Tibial nerve (tissue), 4 donors: ENCODE measurements at regions not wholly inside any gene's neighbourhood (a gene's known extent, or its start where the extent isn't known, plus 50 kb on each side); places are given as distances from the start of the nearest gene placed in this dataset.

ENCODE experiments used
- CTCF ChIP-seq, 5 experiments: fragments of 200-600 bp in 3 of 5; fragments of 450-650 bp in 2 of 5; sonication (generic) in 3 of 5; IDR thresholded peaks; one replicate each; pipeline ENCODE4 v1.5.1; 2016 to 2019; ENCODE audit warnings: antibody characterized with exemption in 5 of 5, mild to moderate bottlenecking in 3 of 5, moderate library complexity in 2 of 5
- EP300 ChIP-seq, 2 donors: sonication (generic); formaldehyde crosslinking; IDR thresholded peaks; one replicate each; pipeline ENCODE4 v1.6.1; 2017; ENCODE audit warnings: antibody characterized with exemption in 2 of 2, mild to moderate bottlenecking in 1 of 2

- TF ChIP-seq CTCF (IDR thresholded peaks at IDR 0.05) = no peak
- TF ChIP-seq EP300 (IDR thresholded peaks at IDR 0.05) = no peak
These were observed 119.7 kb downstream of the TEX13C start for GRCh38 chrX:125439194-125439849.
